Large intestine (tissue), 3 donors: ENCODE measurements at regions not wholly inside any gene's neighbourhood (a gene's known extent, or its start where the extent isn't known, plus 50 kb on each side); places are given as distances from the start of the nearest gene placed in this dataset.
A peak's percentile ranks its signal among the peaks of the same experiment; 100 is the strongest.

ENCODE experiments used
- DNase-seq, 2 donors: peaks; one replicate each; pipeline versions ENCODE4 v3.0.0 to v3.0.0-alpha.2; 2013
- H3K27ac ChIP-seq: one replicate; pipeline ENCODE4 v1.5.1; 2013; ENCODE audit warnings: low read length
- H3K27me3 ChIP-seq: 2 replicates; pipeline ENCODE4 v1.6.1; 2013; ENCODE audit warnings: low read length; ENCODE audit not compliant: control insufficient read depth, insufficient read depth
- H3K36me3 ChIP-seq: 2 replicates; pipeline ENCODE4 v1.6.1; 2013; ENCODE audit warnings: low read length; ENCODE audit not compliant: control insufficient read depth, insufficient read depth
- H3K4me1 ChIP-seq: one replicate; pipeline ENCODE4 v1.6.1; 2013; ENCODE audit warnings: low read length; ENCODE audit not compliant: control insufficient read depth, insufficient read depth
- H3K4me3 ChIP-seq: one replicate; pipeline ENCODE4 v1.5.1; 2013; ENCODE audit warnings: low read length
- H3K9me3 ChIP-seq: one replicate; pipeline ENCODE4 v1.6.1; 2013; ENCODE audit warnings: mild to moderate bottlenecking, low read depth, low read length, moderate library complexity; ENCODE audit not compliant: control insufficient read depth
- WGBS: methylation state at CpG from one replicate; pipeline ENCODE4 v1.1.5; 2013; ENCODE audit warnings: low lambda C conversion rate; ENCODE audit not compliant: insufficient coverage; 5-methylcytosine and 5-hydroxymethylcytosine counted together

GRCh38 chr2:204331988-204332387, 213.3 kb upstream of the PARD3B start:
- WGBS = 90% methylated on average over 2 of the region's 2 CpGs
- H3K4me3 ChIP-seq = no peak overlapping the region
- DNase-seq = no peak
- no peaks in the 10 kb centered on the region for H3K4me1 ChIP-seq
- no peaks in the 10 kb centered on the region for H3K27me3 ChIP-seq
- no peaks in the 10 kb centered on the region for H3K36me3 ChIP-seq
- H3K9me3 ChIP-seq = no peaks in the 10 kb centered on the region
- H3K27ac ChIP-seq = no peak overlapping the region

GRCh38 chr2:204332706-204333105, 212.6 kb upstream of the PARD3B start:
- H3K9me3 ChIP-seq = no peaks in the 10 kb centered on the region
- no peak overlapping the region for H3K27ac ChIP-seq
- WGBS = no CpG with 5 or more reads among the region's 3 CpGs
- H3K27me3 ChIP-seq = no peaks in the 10 kb centered on the region
- no peak overlapping the region for H3K4me3 ChIP-seq
- no peaks in the 10 kb centered on the region for H3K4me1 ChIP-seq
- H3K36me3 ChIP-seq = no peaks in the 10 kb centered on the region
- peak in 1 of 2 donors; percentile 60 for DNase-seq

GRCh38 chr2:204333861-204334260, 211.4 kb upstream of the PARD3B start:
- WGBS = no CpG with 5 or more reads among the region's 3 CpGs
- Histone ChIP-seq H3K36me3 (no peaks in the 10 kb centered on the region), H3K4me1 (no peaks in the 10 kb centered on the region), H3K27me3 (no peaks in the 10 kb centered on the region), H3K4me3 (no peak overlapping the region), H3K27ac (no peak overlapping the region), H3K9me3 (no peaks in the 10 kb centered on the region)
- no peak for DNase-seq

GRCh38 chr2:204335451-204336058, 209.7 kb upstream of the PARD3B start:
- no CpG with 5 or more reads among the region's 2 CpGs for WGBS

GRCh38 chr2:204336153-204336744, 209.0 kb upstream of the PARD3B start:
- Histone ChIP-seq H3K27ac (no peak overlapping the region), H3K4me1 (no peaks in the 10 kb centered on the region), H3K36me3 (no peaks in the 10 kb centered on the region), H3K4me3 (no peak overlapping the region), H3K27me3 (no peaks in the 10 kb centered on the region), H3K9me3 (no peaks in the 10 kb centered on the region)
- DNase-seq = no peak
- WGBS = 54% methylated on average over 1 of the region's 3 CpGs

More at GRCh38 chr2:204335451-204336058, 209.7 kb upstream of the PARD3B start:
- H3K27ac ChIP-seq = no peak overlapping the region
- no peaks in the 10 kb centered on the region for H3K9me3 ChIP-seq
- no peaks in the 10 kb centered on the region for H3K36me3 ChIP-seq
- DNase-seq = no peak
- H3K27me3 ChIP-seq = no peaks in the 10 kb centered on the region
- H3K4me1 ChIP-seq = no peaks in the 10 kb centered on the region
- H3K4me3 ChIP-seq = no peak overlapping the region

GRCh38 chr2:204337638-204338037, 207.6 kb upstream of the PARD3B start:
- Histone ChIP-seq H3K27ac (no peak overlapping the region), H3K9me3 (no peaks in the 10 kb centered on the region), H3K4me3 (no peak overlapping the region), H3K4me1 (no peaks in the 10 kb centered on the region), H3K27me3 (no peaks in the 10 kb centered on the region), H3K36me3 (no peaks in the 10 kb centered on the region)
- WGBS = 100% methylated on average over 1 of the region's 1 CpG
- DNase-seq = no peak

- no peak for DNase-seq
- H3K36me3 ChIP-seq = no peaks in the 10 kb centered on the region
- H3K4me3 ChIP-seq = no peak overlapping the region
- 100% methylated on average over 1 of the region's 3 CpGs for WGBS
- H3K9me3 ChIP-seq = no peaks in the 10 kb centered on the region
- H3K4me1 ChIP-seq = no peaks in the 10 kb centered on the region
- no peak overlapping the region for H3K27ac ChIP-seq
- no peaks in the 10 kb centered on the region for H3K27me3 ChIP-seq
These were observed 206.0 kb upstream of the PARD3B start for GRCh38 chr2:204339212-204339715.

GRCh38 chr2:204340511-204340910, 204.8 kb upstream of the PARD3B start:
- Histone ChIP-seq H3K27me3 (no peaks in the 10 kb centered on the region), H3K36me3 (no peaks in the 10 kb centered on the region), H3K9me3 (no peaks in the 10 kb centered on the region), H3K4me3 (no peak overlapping the region), H3K4me1 (no peaks in the 10 kb centered on the region), H3K27ac (no peak overlapping the region)
- DNase-seq = no peak
- WGBS = 100% methylated on average over 3 of the region's 6 CpGs

GRCh38 chr2:204341887-204342276, 203.4 kb upstream of the PARD3B start:
- no peak for DNase-seq
- Histone ChIP-seq H3K27ac (no peak overlapping the region), H3K27me3 (no peaks in the 10 kb centered on the region), H3K36me3 (no peaks in the 10 kb centered on the region), H3K4me3 (no peak overlapping the region), H3K9me3 (no peaks in the 10 kb centered on the region), H3K4me1 (no peaks in the 10 kb centered on the region)
- 54% methylated on average over 2 of the region's 2 CpGs for WGBS

- no peak overlapping the region for H3K27ac ChIP-seq
- no CpG with 5 or more reads among the region's 2 CpGs for WGBS
- no peaks in the 10 kb centered on the region for H3K9me3 ChIP-seq
These were observed 201.6 kb upstream of the PARD3B start for GRCh38 chr2:204343685-204344084.

GRCh38 chr2:204344119-204344518, 201.2 kb upstream of the PARD3B start:
- Histone ChIP-seq H3K36me3 (no peaks in the 10 kb centered on the region), H3K4me3 (no peak overlapping the region), H3K27ac (no peak overlapping the region), H3K4me1 (no peaks in the 10 kb centered on the region), H3K27me3 (no peaks in the 10 kb centered on the region), H3K9me3 (no peaks in the 10 kb centered on the region)
- DNase-seq = no peak
- 19% methylated on average over 2 of the region's 2 CpGs for WGBS

More at GRCh38 chr2:204343685-204344084, 201.6 kb upstream of the PARD3B start:
- DNase-seq = no peak
- no peaks in the 10 kb centered on the region for H3K27me3 ChIP-seq
- H3K4me3 ChIP-seq = no peak overlapping the region
- no peaks in the 10 kb centered on the region for H3K36me3 ChIP-seq
- H3K4me1 ChIP-seq = no peaks in the 10 kb centered on the region
